NCI-H2227 (cell line): ENCODE measurements at regions not wholly inside any gene's neighbourhood (a gene's known extent, or its start where the extent isn't known, plus 50 kb on each side); places are given as distances from the start of the nearest gene placed in this dataset.

Experiments
- DNase-seq: peaks from one replicate; lab custom pipeline; 2025; ENCODE audit not compliant: unreplicated experiment; lab: John Stamatoyannopoulos, UW

DNA sequence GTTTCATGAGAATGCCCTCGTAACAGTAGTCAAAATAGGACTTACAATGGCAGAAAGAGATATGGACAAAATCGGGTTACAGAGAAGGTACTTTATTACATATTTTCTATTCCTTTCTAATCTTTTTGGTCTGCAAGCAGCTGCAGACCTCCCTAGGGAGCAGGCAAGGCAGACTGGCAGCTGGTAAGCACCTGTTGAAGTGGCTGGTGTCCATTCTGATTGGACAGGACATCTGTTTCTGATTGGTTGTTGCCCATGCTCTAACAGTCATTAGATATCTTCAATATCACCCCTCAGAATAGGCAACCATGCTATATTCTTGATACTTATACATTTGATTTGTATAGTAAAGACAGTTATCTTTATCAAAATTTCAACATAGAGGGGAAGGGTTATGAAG lies 606.3 kb downstream of the KCNJ2 start:
- DNase-seq: no peak

DNA sequence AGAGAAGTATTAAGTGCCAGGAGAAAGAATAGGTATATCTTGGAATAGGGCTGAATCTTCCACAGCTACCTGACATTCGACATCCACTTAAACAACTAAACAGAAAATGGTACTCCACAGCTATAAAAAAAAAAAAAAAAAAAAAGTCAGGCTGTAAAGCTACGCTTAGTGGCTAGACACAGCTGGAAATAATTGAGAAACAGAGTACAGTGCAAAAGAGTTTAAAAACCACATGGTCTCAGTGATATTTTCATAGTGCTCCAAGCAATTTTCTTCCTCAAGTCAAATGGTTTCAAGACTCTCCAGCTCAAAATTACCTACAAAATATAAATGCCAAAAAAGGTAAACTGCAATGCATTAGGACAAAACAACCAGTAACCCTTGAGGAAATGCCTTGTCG lies 607.1 kb downstream of the KCNJ2 start:
- DNase-seq: no peak

DNA sequence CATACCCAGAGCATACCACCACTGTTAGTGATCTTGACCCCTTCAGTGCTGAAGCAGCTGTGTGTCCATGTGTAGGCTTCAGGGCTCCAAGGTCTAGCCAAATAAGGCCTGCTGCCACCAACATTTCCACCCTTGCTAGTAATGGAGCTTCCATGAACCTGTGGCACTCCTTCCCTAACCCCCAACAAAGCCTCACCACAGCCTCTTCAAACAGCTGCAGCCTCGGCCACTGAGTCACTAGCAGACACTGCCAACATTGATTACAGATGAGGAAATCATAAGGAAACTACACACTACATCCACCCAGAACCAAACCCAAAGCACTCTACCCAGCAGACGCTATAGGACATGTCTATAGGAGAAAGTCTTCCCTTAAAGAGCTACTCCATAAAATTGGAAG lies 610.7 kb downstream of the KCNJ2 start:
- DNase-seq: no peak

DNA sequence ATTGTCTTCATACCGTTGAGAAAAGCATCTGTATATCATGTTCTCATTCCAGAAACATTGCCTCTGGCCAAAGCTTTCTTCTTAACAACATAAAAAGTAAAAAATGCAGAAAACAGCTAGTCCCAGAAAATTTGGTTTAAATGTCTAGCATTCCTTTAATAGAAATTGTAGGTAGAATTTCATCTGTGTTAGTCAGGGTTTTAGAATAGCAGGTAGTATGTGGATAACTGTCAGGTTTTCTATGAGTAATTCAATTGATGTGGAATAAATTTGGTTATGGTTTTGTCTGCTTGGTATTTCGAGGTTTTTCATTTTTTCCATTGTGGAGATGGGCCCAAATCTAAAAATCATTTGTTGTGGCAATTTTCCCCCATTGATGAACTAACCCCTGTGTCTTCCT lies 616.7 kb downstream of the KCNJ2 start:
- no peak for DNase-seq

DNA sequence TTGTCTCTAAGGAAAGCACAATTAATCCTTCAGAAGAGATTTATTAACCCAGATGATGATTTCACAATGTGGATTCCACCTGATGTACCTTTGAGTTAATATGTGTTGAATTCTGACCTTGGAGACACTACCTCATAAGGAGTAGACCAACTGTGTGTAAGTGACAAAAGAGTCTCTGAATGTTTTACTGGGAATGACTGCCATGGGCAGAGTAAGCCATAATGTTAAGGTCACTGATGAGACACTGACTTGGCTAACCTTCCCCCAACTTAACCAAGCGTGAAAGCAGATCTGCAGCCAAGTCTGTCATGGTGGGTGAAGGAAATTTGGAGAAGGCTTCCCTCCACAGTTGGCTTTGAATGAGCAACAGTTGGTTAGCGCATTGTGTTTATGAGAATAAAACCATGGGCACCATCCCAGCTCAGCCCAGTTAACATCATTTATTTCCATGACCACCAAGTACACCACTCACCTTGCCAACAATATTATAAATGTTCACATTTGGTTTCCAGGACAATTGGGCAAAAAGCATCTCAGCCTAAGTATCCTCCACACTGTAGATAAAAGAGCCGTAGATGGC lies 618.5 kb downstream of the KCNJ2 start:
- DNase-seq: no peak

GRCh38 chr17:70791748-70792443 lies 622.6 kb downstream of the KCNJ2 start:
- no peak for DNase-seq

DNA sequence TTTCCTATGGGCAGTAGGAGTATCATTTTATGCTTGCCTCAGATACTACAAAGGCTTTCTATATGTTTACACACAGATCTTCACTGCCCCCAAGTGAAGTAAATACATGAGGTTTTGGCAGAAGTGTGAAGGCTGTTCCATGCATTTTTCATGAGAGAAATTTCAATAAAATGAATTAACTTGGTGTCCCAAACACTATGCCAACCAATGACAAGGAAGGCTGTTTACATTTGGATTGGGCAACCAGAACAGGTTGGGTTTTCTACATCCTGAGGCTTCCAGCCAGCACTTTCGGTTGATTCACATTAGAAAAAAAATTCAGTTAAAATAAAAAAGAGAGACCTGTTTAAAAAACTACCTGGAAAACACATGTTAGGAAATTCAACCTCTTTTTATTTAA lies 625.4 kb downstream of the KCNJ2 start:
- DNase-seq: no peak

DNA sequence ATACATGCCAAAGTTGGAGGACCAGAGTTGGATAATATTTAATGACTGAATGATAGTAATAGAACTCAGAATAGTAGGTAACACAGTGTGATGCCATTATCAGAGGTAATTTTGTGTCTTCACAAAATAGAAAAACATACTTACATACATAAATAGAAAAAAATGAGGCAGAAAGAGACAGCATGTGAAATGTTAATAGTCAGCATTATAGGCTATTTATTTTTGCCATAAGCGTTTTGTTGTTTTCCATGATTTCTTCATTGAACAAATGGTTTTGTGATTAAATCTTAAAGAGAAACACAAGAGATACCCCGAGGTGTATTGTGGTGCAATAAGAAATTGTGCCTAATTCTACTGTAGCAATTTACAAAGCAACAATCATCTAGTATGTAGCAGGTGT lies 626.3 kb downstream of the KCNJ2 start:
- DNase-seq: no peak

DNA sequence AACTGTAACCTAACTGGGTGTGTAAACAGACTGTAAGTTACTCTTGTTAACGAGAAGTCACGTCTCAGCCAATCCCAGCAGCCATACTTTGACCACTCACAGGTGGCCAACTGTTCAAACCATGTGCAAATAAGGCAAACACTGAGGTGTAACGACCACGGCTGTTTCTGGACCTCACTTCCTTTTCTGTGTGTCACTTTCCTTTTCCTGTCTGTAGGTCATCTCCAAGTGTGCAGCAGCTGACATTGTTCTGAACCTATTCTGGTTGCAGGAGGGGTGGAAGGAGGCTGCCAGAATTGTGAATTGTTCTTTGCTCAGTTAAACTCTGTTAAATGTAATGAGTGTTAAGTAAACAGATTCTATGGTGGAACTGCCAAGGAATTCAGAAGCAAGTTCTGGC lies 627.4 kb downstream of the KCNJ2 start:
- DNase-seq: no peak

GRCh38 chr17:70797166-70797565 lies 627.8 kb downstream of the KCNJ2 start:
- DNase-seq: no peak

DNA sequence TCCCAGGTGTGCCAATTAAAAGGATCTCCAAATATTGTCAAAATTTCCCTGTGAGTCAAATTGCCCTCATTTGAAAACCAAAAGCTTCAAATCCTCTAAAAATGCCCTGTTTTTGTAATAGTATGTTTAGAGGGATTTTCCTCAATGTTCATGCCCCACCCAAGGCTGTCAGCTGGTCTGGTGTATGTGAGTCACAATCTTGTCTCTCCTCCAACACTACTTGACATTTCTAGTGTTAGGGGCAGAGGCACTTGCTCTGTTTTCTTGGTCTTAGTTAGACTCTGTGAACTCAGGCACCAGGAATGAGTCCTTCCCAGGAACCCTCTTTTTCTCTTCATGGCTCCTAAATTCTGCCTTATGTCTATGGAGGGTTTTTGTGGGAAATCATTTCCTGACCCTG lies 634.8 kb downstream of the KCNJ2 start:
- DNase-seq: no peak

DNA sequence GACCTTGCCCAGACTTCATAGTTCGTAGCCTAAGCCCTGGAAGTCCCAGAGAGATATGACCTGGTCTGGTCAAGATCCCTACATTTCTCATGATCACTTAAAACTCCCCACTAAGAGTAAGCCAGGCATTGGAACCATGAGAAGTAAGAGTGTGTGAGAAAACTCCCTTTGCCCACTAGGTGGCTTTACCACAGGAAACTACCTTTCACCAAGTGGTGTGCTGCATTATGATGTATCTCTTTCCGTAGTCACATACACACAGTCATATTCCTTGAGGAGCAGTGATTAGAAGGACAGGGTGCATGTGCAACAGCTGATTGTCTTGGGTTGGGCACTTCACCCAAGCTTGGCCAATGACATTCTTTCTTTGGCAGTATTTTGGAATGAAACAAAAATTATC lies 639.3 kb downstream of the KCNJ2 start:
- no peak for DNase-seq

GRCh38 chr17:70810609-70811008 lies 641.3 kb downstream of the KCNJ2 start:
- DNase-seq: no peak

DNA sequence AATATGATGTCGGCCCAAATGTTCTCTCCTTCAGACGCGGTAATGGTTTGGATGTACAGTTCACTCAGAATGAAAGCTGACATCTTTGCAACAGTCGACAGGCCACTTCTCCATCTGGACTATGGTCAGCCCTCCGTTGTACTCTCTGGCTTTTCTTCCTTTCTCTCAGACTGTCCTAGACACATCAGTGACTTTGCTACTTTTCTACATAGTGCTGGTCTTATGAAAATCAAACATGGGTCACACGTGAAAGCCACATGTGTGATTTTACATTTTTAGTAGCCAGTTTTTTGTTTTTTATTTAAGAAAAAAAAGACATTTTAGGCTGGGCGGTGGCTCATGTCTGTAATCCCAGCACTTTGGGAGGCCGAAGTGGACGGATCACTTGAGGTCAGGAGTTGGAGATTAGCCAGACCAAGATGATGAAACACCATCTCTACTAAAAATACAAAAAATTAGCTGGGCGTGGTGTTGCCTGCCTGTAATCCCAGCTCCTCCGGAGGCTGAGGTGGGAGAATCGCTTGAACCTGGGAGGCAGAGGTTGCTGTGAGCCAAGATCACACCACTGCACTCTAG lies 644.1 kb downstream of the KCNJ2 start:
- no peak for DNase-seq

- DNase-seq: no peak
Measured at GRCh38 chr17:70819183-70819582, 649.9 kb downstream of the KCNJ2 start.

GRCh38 chr17:70820276-70820675 lies 650.9 kb downstream of the KCNJ2 start:
- no peak for DNase-seq

GRCh38 chr17:70825321-70826125 lies 656.2 kb downstream of the KCNJ2 start:
- no peak for DNase-seq

DNA sequence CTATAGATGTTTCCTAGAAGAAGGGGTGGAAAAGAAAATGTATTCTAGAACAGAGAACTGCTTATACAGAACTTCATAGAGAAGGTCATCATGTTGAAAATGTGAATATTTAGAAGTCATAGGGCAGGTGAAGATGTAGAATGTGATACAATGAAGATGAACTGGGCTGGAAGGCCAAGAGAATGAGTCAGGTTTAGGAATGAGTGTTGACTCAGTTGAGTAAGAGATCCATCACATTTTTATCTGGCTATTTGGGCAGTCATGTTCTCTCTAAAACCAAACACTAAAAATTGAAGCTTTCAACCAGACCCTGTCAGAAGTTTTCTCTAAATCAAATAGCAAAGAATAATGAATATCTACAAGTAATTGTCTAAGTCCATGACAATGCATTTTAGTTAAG lies 660.5 kb downstream of the KCNJ2 start:
- no peak for DNase-seq

GRCh38 chr17:70834039-70834438 lies 664.7 kb downstream of the KCNJ2 start:
- no peak for DNase-seq

GRCh38 chr17:70848785-70849184 lies 679.5 kb downstream of the KCNJ2 start:
- no peak for DNase-seq

- DNase-seq: no peak
Measured at GRCh38 chr17:70855401-70856054, 686.2 kb downstream of the KCNJ2 start.
